GM06990 (cell line): ENCODE measurements at regions not wholly inside any gene's neighbourhood (a gene's known extent, or its start where the extent isn't known, plus 50 kb on each side); places are given as distances from the start of the nearest gene placed in this dataset.

Experiments used
- DNase-seq: peaks from one replicate; pipeline ENCODE4 v3.0.0-alpha.2; 2011; ENCODE audit not compliant: insufficient read length; ENCODE audit errors: extremely low read depth
- H3K27me3 ChIP-seq: replicated peaks from 2 replicates; pipeline ENCODE4 v1.6.0; 2011; ENCODE audit warnings: low read length; ENCODE audit not compliant: control insufficient read depth, insufficient read depth
- H3K36me3 ChIP-seq: 2 replicates; pipeline ENCODE4 v1.5.1; 2011; ENCODE audit warnings: low read length; ENCODE audit not compliant: control insufficient read depth, insufficient read depth
- H3K4me3 ChIP-seq: replicated peaks from 2 replicates; pipeline ENCODE4 v1.5.1; 2011; ENCODE audit warnings: low read depth, mild to moderate bottlenecking, control low read depth, low read length
- TF ChIP-seq, protein P1 (sequence below): IDR thresholded peaks from 2 replicates; pipeline ENCODE4 v1.5.1; 2011; ENCODE audit warnings: low read length, control low read depth, mild to moderate bottlenecking, inconsistent platforms; ENCODE audit not compliant: insufficient read depth, poor library complexity, severe bottlenecking

DNA sequence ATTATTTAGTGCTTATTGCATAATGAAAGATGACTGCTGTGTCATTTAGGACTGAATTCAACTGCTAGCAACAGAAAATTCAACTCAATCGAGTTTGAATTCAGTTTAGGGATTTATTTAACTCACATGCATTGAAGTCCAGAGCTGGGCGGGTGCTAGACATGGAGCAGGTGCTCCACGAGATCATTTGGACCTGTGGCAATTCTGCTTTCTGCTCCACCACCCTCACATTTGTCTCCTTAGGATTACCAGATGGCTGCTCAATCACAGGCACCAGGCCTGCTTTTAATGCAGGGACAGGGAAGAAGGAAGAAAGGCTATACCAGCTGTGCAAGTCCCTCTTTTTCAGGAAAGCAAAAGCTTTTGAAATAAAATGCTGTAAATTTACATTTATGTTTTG, 572.9 kb upstream of the SLC8A1 start:
- TF ChIP-seq, protein P1, sequence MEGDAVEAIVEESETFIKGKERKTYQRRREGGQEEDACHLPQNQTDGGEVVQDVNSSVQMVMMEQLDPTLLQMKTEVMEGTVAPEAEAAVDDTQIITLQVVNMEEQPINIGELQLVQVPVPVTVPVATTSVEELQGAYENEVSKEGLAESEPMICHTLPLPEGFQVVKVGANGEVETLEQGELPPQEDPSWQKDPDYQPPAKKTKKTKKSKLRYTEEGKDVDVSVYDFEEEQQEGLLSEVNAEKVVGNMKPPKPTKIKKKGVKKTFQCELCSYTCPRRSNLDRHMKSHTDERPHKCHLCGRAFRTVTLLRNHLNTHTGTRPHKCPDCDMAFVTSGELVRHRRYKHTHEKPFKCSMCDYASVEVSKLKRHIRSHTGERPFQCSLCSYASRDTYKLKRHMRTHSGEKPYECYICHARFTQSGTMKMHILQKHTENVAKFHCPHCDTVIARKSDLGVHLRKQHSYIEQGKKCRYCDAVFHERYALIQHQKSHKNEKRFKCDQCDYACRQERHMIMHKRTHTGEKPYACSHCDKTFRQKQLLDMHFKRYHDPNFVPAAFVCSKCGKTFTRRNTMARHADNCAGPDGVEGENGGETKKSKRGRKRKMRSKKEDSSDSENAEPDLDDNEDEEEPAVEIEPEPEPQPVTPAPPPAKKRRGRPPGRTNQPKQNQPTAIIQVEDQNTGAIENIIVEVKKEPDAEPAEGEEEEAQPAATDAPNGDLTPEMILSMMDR = no peak
- H3K36me3 ChIP-seq = no peaks in the 10 kb centered on the region
- DNase-seq = no peak
- H3K4me3 ChIP-seq = no peak overlapping the region
- H3K27me3 ChIP-seq = no peaks in the 10 kb centered on the region

DNA sequence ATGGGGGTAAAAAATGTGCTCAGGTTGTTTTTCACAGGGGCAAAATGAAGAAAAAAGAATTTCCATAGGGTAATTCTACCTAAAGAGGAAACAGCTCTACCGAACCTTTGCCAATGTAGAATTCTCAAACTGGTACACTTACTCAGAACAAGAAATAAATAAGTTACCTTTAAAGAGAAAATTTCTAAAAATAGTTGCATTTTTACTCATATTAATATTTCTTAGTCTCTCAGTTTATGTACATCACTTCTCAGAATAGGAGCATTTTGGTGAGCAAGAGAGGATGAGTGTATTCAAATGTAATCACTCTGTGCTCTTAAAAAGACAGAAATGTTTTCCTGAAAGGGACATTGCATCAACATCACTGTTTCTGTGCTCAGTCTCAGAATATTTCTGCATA, 574.7 kb upstream of the SLC8A1 start:
- no peak for DNase-seq
- H3K4me3 ChIP-seq = no peak overlapping the region

DNA sequence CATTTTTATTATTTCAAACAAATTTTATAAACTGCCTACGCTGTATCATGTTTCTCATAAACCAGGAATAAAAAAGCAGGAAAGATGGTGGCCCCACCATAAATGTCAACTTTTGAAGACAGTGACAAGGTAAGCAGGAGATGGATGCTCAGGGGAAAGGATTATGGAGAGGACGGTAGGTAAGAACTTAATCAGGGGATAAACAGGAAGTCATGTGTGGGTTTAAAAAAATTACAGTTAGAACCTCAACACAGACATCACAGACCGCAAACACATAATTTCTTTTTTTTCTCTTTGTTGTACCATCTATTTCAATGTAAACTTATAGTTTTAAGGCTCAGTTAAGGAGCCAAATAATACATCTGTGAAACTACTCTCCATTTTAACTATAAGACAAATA, 575.2 kb upstream of the SLC8A1 start:
- Histone ChIP-seq H3K36me3 (no peaks in the 10 kb centered on the region), H3K4me3 (no peak overlapping the region), H3K27me3 (no peaks in the 10 kb centered on the region)
- TF ChIP-seq, protein P1 = no peak
- no peak for DNase-seq

More for the DNA sequence above, 574.7 kb upstream of the SLC8A1 start:
- TF ChIP-seq, protein P1 = no peak
- no peaks in the 10 kb centered on the region for H3K36me3 ChIP-seq
- H3K27me3 ChIP-seq = no peaks in the 10 kb centered on the region

DNA sequence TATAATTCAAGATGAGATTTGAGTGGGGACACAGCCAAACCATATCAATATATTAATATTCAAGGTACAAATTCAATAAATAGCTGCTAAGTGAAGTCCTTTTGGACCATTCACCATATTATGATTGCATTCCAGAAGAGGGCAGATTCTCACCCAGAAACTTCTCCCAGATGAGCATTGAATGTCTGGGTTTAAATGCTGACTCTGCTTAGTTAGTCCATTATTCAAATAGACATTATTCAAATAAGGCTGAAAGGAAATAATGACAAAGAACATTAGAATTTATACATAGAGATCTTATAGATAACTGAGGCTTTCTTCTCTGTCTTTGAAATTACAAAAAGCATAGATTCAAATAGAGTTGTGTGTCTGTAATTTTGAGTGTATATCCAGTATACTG, 579.4 kb upstream of the SLC8A1 start:
- TF ChIP-seq, protein P1 = no peak
- Histone ChIP-seq H3K4me3 (no peak overlapping the region), H3K36me3 (no peaks in the 10 kb centered on the region), H3K27me3 (no peaks in the 10 kb centered on the region)
- no peak for DNase-seq

DNA sequence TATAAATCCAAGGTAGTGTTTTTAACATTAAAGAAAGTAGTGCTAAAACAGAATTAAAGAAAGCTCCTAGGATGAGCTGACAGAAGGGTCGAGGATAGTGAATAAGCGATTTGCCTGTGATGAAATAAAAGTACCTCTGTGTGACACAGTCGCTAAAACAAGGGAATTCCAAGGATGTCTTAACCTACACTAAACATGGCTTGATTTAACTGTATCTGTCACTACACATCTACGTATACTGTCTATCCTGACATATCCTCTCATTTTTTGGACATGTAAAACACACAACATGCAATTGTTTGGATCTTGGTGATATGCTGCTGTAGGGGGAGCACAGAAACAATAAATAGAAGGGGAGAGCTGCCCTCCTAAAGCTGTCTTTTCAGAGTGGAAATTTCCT, 580.8 kb upstream of the SLC8A1 start:
- no peak for DNase-seq
- no peak overlapping the region for H3K4me3 ChIP-seq
- H3K36me3 ChIP-seq = no peaks in the 10 kb centered on the region
- TF ChIP-seq, protein P1 = no peak
- no peaks in the 10 kb centered on the region for H3K27me3 ChIP-seq

DNA sequence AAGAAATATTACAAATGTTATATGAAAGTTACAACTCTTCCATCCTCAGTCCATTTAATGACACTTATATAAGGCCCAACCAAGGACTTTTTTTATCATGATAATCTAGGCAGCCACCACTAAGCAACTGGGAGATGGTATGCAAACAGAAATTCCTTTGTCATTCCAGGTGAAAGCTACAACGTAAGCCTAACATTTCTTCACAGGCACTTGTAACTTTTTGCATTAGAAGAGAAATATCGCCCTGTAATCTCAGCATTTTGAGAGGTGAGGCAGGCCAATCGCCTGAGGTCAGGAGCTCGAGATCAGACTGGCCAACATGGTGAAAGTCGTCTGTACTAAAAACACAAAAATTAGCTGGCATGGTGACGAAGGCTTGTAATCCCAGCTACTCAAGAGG, 581.2 kb upstream of the SLC8A1 start:
- Histone ChIP-seq H3K4me3 (no peak overlapping the region), H3K27me3 (no peaks in the 10 kb centered on the region), H3K36me3 (no peaks in the 10 kb centered on the region)
- no peak for DNase-seq
- TF ChIP-seq, protein P1 = no peak
